NCI-H128 (cell line): ENCODE measurements at regions not wholly inside any gene's neighbourhood (a gene's known extent, or its start where the extent isn't known, plus 50 kb on each side); places are given as distances from the start of the nearest gene placed in this dataset.

Source experiments
- DNase-seq: peaks from one replicate; lab custom pipeline; 2025; ENCODE audit not compliant: unreplicated experiment; lab: John Stamatoyannopoulos, UW

GRCh38 chr21:28791595-28792282 lies 200.9 kb downstream of the LTN1 start:
- no peak for DNase-seq

GRCh38 chr21:28790335-28790734 lies 202.3 kb downstream of the LTN1 start:
- no peak for DNase-seq

GRCh38 chr21:28789523-28789922 lies 203.2 kb downstream of the LTN1 start:
- DNase-seq: no peak

- no peak for DNase-seq
Observed at GRCh38 chr21:28788030-28788429, 204.6 kb downstream of the LTN1 start.

- DNase-seq: no peak
Observed at GRCh38 chr21:28783641-28784185, 209.0 kb downstream of the LTN1 start.

- DNase-seq: no peak
Observed at GRCh38 chr21:28781602-28782276, 210.9 kb downstream of the LTN1 start.

GRCh38 chr21:28779914-28780313 lies 212.8 kb downstream of the LTN1 start:
- DNase-seq: no peak

- DNase-seq: no peak
Observed at GRCh38 chr21:28776251-28776650, 216.4 kb downstream of the LTN1 start.

GRCh38 chr21:28775071-28775470 lies 217.6 kb downstream of the LTN1 start:
- no peak for DNase-seq

- no peak for DNase-seq
Observed at GRCh38 chr21:28773036-28773435, 219.6 kb downstream of the LTN1 start.

- DNase-seq: no peak
Observed at GRCh38 chr21:28771790-28772501, 220.7 kb downstream of the LTN1 start.

- no peak for DNase-seq
Observed at GRCh38 chr21:28770867-28771661, 221.6 kb downstream of the LTN1 start.

- DNase-seq: no peak
Observed at GRCh38 chr21:28769683-28770082, 223.0 kb downstream of the LTN1 start.

- no peak for DNase-seq
Observed at GRCh38 chr21:28768753-28769152, 223.9 kb downstream of the LTN1 start.

- no peak for DNase-seq
Observed at GRCh38 chr21:28767523-28767922, 225.2 kb downstream of the LTN1 start.

GRCh38 chr21:28763809-28764418 lies 228.8 kb downstream of the LTN1 start:
- DNase-seq: no peak

- DNase-seq: no peak
Observed at GRCh38 chr21:28762357-28762735, 230.3 kb downstream of the LTN1 start.

GRCh38 chr21:28761674-28762356 lies 230.9 kb downstream of the LTN1 start:
- DNase-seq: no peak

- no peak for DNase-seq
Observed at GRCh38 chr21:28758883-28759242, 233.8 kb downstream of the LTN1 start.
